ENCODE measurements at regions not wholly inside any gene's neighbourhood (a gene's known extent, or its start where the extent isn't known, plus 50 kb on each side); places are given as distances from the start of the nearest gene placed in this dataset.

- no peaks in the 10 kb centered on the region for H3K9me3 ChIP-seq
- DNase-seq (no peak), ATAC-seq (no peak)
- no peak overlapping the region for H3K27ac ChIP-seq
- TF ChIP-seq POLR2A (IDR thresholded peaks at IDR 0.05) (no peak), CTCF (IDR thresholded peaks at IDR 0.05) (no peak)
- H3K27me3 ChIP-seq: no peaks in the 10 kb centered on the region
- intact Hi-C loops (cut with DNase I): no loop called here
- H3K4me1 ChIP-seq: no peaks in the 10 kb centered on the region
- 34% methylated on average over 5 of the region's 5 CpGs for WGBS (ENCODE audit: insufficient coverage, low coverage, low lambda C conversion rate, missing lambda C conversion rate)
- H3K36me3 ChIP-seq: no peaks in the 10 kb centered on the region
- H3K4me3 ChIP-seq: no peak overlapping the region
Observed at GRCh38 chr4:64464581-64464980, 55.3 kb upstream of the TECRL start.

Small RNAs in the stretch of these regions (small RNA-seq; reads per million reads assigned to genes)
- gene MTCO3P27 (0 reads per million in 2 experiments), gene MTND4LP31 (0 reads per million in 2 experiments)

All from right lobe of liver (tissue), 6 donors.